DND-41 (cell line): ENCODE measurements at regions not wholly inside any gene's neighbourhood (a gene's known extent, or its start where the extent isn't known, plus 50 kb on each side); places are given as distances from the start of the nearest gene placed in this dataset.

Experiments
- ATAC-seq: fragments of 200-7000 bp; cut with Tn5 transposase; 3 replicates; pipeline ENCODE4 v1.9.1; 2021; ENCODE audit warnings: low read depth; ENCODE audit not compliant: insufficient read depth
- DNase-seq: peaks from one replicate; pipeline ENCODE4 v3.0.0-alpha.2; 2020
- H2AFZ ChIP-seq: 2 replicates; pipeline ENCODE4 v1.6.0; 2012; ENCODE audit warnings: low read depth, low read length
- H3K27ac ChIP-seq: 2 replicates; pipeline ENCODE4 v1.5.1; 2012; ENCODE audit warnings: low read length, inconsistent platforms
- H3K27me3 ChIP-seq: fragments of 200-600 bp; sonication (generic); 2 replicates; pipeline ENCODE4 v1.6.0; 2012; ENCODE audit warnings: low read length, mild to moderate bottlenecking, inconsistent platforms; ENCODE audit not compliant: insufficient read depth, poor library complexity
- H3K36me3 ChIP-seq: 2 replicates; pipeline ENCODE4 v1.5.1; 2012; ENCODE audit warnings: low read length, inconsistent platforms; ENCODE audit not compliant: insufficient read depth
- H3K4me1 ChIP-seq: 2 replicates; pipeline ENCODE4 v1.5.1; 2012; ENCODE audit warnings: mild to moderate bottlenecking, low read length; ENCODE audit not compliant: insufficient read depth
- H3K4me2 ChIP-seq: 2 replicates; pipeline ENCODE4 v1.6.0; 2012; ENCODE audit warnings: mild to moderate bottlenecking, moderate library complexity, low read length, inconsistent platforms; ENCODE audit not compliant: insufficient read depth
- H3K4me3 ChIP-seq, 2 experiments: fragments of 200-600 bp in 1 of 2; shearing (Covaris generic) in 1 of 2; 2 replicates each; pipeline ENCODE4 v1.5.1; 2012 to 2016; ENCODE audit warnings: inconsistent platforms in 2 of 2, low read length in 2 of 2, mild to moderate bottlenecking in 2 of 2, low read depth in 1 of 2, moderate library complexity in 1 of 2
- H3K79me2 ChIP-seq: 2 replicates; pipeline ENCODE4 v1.6.0; 2012; ENCODE audit warnings: low read length, inconsistent platforms; ENCODE audit not compliant: insufficient read depth
- H3K9ac ChIP-seq: 2 replicates; pipeline ENCODE4 v1.6.0; 2012; ENCODE audit warnings: low read depth, mild to moderate bottlenecking, inconsistent platforms, low read length, moderate library complexity
- H3K9me3 ChIP-seq: 2 replicates; pipeline ENCODE4 v1.5.1; 2012; ENCODE audit warnings: low read length, moderate library complexity, mild to moderate bottlenecking, inconsistent platforms; ENCODE audit not compliant: insufficient read depth, severe bottlenecking
- H4K20me1 ChIP-seq: 2 replicates; pipeline ENCODE4 v1.6.0; 2012; ENCODE audit warnings: low read length; ENCODE audit not compliant: insufficient read depth
- CTCF ChIP-seq: IDR thresholded peaks from 2 replicates; pipeline ENCODE4 v1.5.1; 2012; ENCODE audit warnings: borderline replicate concordance, low read length, moderate library complexity, mild to moderate bottlenecking; ENCODE audit not compliant: poor library complexity, severe bottlenecking; ENCODE audit errors: extremely low read depth
- EZH2 ChIP-seq: IDR thresholded peaks from 3 replicates; pipeline ENCODE4 v1.6.1; 2012; ENCODE audit warnings: borderline replicate concordance, low read depth, mild to moderate bottlenecking, moderate library complexity, low read length, inconsistent platforms; ENCODE audit not compliant: severe bottlenecking

- no peaks in the 10 kb centered on the region for H3K79me2 ChIP-seq
- no peak overlapping the region for H3K4me2 ChIP-seq
- H3K27me3 ChIP-seq: no peaks in the 10 kb centered on the region
Observed at GRCh38 chr14:54251356-54251755, 145.5 kb upstream of the CDKN3 start.

GRCh38 chr14:54252072-54252730, 144.6 kb upstream of the CDKN3 start:
- DNase-seq (no peak), ATAC-seq (no peak)
- Histone ChIP-seq H2AFZ (no peak overlapping the region), H3K4me3 (no peak overlapping the region), H3K4me2 (no peak overlapping the region), H3K9me3 (no peaks in the 10 kb centered on the region), H4K20me1 (no peaks in the 10 kb centered on the region), H3K4me1 (no peaks in the 10 kb centered on the region), H3K36me3 (no peaks in the 10 kb centered on the region), H3K79me2 (no peaks in the 10 kb centered on the region), H3K27me3 (no peaks in the 10 kb centered on the region), H3K9ac (no peak overlapping the region), H3K27ac (no peak overlapping the region)
- TF ChIP-seq CTCF (no peak), EZH2 (no peak)

More at GRCh38 chr14:54251356-54251755, 145.5 kb upstream of the CDKN3 start:
- H3K36me3 ChIP-seq: no peaks in the 10 kb centered on the region
- no peak overlapping the region for H3K9ac ChIP-seq
- no peaks in the 10 kb centered on the region for H3K9me3 ChIP-seq
- H2AFZ ChIP-seq: no peak overlapping the region
- H4K20me1 ChIP-seq: no peaks in the 10 kb centered on the region
- H3K4me1 ChIP-seq: no peaks in the 10 kb centered on the region
- H3K4me3 ChIP-seq: no peak overlapping the region
- no peak for DNase-seq
- ATAC-seq: no peak
- no peak overlapping the region for H3K27ac ChIP-seq
- TF ChIP-seq EZH2 (no peak), CTCF (no peak)

GRCh38 chr14:54253195-54253947, 143.4 kb upstream of the CDKN3 start:
- H3K4me2 ChIP-seq: no peak overlapping the region
- TF ChIP-seq EZH2 (no peak), CTCF (no peak)
- DNase-seq: no peak

More at GRCh38 chr14:54253195-54253947, 143.4 kb upstream of the CDKN3 start:
- Histone ChIP-seq H3K27me3 (no peaks in the 10 kb centered on the region), H3K9me3 (no peaks in the 10 kb centered on the region), H3K9ac (no peak overlapping the region), H3K36me3 (no peaks in the 10 kb centered on the region), H3K27ac (no peak overlapping the region), H3K79me2 (no peaks in the 10 kb centered on the region), H2AFZ (no peak overlapping the region), H3K4me1 (no peaks in the 10 kb centered on the region), H4K20me1 (no peaks in the 10 kb centered on the region), H3K4me3 (no peak overlapping the region)
- ATAC-seq: no peak
